ENCODE measurements at regions not wholly inside any gene's neighbourhood (a gene's known extent, or its start where the extent isn't known, plus 50 kb on each side); places are given as distances from the start of the nearest gene placed in this dataset.

DNA sequence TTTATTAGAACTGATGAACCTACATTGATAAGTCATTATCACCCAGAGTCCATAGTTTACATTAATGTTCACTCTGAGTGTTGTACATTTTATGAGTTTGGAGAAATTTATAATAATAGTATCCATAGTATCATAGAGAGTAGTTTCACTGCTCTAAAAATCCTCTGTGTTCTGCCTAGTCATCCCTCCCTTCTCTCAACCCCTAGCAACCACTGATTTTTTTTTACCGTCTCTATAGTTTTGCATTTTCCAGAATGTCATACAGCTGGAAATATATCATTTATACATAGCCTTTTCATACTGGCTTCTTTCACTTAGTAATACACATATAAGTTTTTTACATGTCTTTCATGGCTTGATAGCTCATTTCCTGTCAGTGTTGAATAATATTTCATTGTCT, 231.1 kb downstream of the RAD51AP2 start:
- H3K27me3 Mint-ChIP-seq (ENCODE audit: low read depth in 2 of 2) = no peaks in the 10 kb centered on the region
- no peaks in the 10 kb centered on the region for H3K36me3 Mint-ChIP-seq
- H3K9me3 Mint-ChIP-seq = peaks cover 2 to 8% of the 10 kb centered on the region in 2 donors
- Histone ChIP-seq H3K4me3 (ENCODE audit: low read length) (no peak overlapping the region), H3K27me3 (ENCODE audit: control insufficient read depth, insufficient read depth, low read length) (no peaks in the 10 kb centered on the region), H3K36me3 (ENCODE audit: control insufficient read depth, insufficient read depth, low read length) (no peaks in the 10 kb centered on the region), H3K4me1 (ENCODE audit: control insufficient read depth, insufficient read depth, low read length) (no peaks in the 10 kb centered on the region), H3K27ac (ENCODE audit: low read length) (no peak overlapping the region), H3K9me3 (ENCODE audit: control insufficient read depth, insufficient read depth, low read length) (no peaks in the 10 kb centered on the region)
- no peak overlapping the region for H3K27ac Mint-ChIP-seq
- intact Hi-C loops (cut with micrococcal nuclease) = no loop called here
- H3K4me1 Mint-ChIP-seq = no peaks in the 10 kb centered on the region
- H3K4me3 Mint-ChIP-seq = no peak overlapping the region
- TF ChIP-seq, protein P1, sequence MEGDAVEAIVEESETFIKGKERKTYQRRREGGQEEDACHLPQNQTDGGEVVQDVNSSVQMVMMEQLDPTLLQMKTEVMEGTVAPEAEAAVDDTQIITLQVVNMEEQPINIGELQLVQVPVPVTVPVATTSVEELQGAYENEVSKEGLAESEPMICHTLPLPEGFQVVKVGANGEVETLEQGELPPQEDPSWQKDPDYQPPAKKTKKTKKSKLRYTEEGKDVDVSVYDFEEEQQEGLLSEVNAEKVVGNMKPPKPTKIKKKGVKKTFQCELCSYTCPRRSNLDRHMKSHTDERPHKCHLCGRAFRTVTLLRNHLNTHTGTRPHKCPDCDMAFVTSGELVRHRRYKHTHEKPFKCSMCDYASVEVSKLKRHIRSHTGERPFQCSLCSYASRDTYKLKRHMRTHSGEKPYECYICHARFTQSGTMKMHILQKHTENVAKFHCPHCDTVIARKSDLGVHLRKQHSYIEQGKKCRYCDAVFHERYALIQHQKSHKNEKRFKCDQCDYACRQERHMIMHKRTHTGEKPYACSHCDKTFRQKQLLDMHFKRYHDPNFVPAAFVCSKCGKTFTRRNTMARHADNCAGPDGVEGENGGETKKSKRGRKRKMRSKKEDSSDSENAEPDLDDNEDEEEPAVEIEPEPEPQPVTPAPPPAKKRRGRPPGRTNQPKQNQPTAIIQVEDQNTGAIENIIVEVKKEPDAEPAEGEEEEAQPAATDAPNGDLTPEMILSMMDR (IDR thresholded peaks at IDR 0.05) = no peak
- DNase-seq (no peak), ATAC-seq (no peak)
- 50% methylated on average over 1 of the region's 1 CpG for WGBS (ENCODE audit: insufficient coverage)

DNA sequence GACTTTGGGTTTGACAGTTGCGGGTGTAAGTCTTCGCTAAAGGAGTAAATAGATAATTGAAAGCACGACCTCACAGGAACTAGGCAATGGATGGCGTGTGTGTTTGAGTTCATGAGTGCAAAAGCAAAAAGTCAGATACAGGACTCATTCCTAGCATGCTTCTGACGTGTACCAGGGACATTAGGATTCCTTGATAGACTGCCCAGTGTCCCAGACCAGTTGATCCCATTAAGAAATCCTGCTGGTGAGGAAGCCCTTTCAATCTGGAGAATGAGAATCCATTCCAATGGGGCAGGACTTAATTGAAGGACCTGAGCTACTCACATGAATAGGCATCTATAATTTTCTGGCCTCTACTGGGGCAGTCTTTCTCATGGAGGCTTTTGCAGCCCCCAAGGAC, 235.4 kb downstream of the RAD51AP2 start:
- H3K27me3 ChIP-seq (ENCODE audit: control insufficient read depth, insufficient read depth, low read length) = no peaks in the 10 kb centered on the region
- no peak overlapping the region for H3K4me3 Mint-ChIP-seq
- no peak overlapping the region for H3K27ac Mint-ChIP-seq
- H3K4me3 ChIP-seq (ENCODE audit: low read length) = no peak overlapping the region
- H3K27ac ChIP-seq (ENCODE audit: low read length) = no peak overlapping the region
- H3K36me3 Mint-ChIP-seq = no peaks in the 10 kb centered on the region
- H3K9me3 ChIP-seq (ENCODE audit: control insufficient read depth, insufficient read depth, low read length) = peaks cover 5% of the 10 kb centered on the region
- TF ChIP-seq, protein P1 (IDR thresholded peaks at IDR 0.05) = no peak
- intact Hi-C loops (cut with micrococcal nuclease) = no loop called here
- no peaks in the 10 kb centered on the region for H3K4me1 Mint-ChIP-seq
- WGBS (ENCODE audit: insufficient coverage) = 87% methylated on average over 5 of the region's 5 CpGs
- peaks cover 6 to 19% of the 10 kb centered on the region in 2 donors for H3K9me3 Mint-ChIP-seq
- no peaks in the 10 kb centered on the region for H3K4me1 ChIP-seq (ENCODE audit: control insufficient read depth, insufficient read depth, low read length)
- ATAC-seq (no peak), DNase-seq (no peak)
- no peaks in the 10 kb centered on the region for H3K27me3 Mint-ChIP-seq (ENCODE audit: low read depth in 2 of 2)
- no peaks in the 10 kb centered on the region for H3K36me3 ChIP-seq (ENCODE audit: control insufficient read depth, insufficient read depth, low read length)

DNA sequence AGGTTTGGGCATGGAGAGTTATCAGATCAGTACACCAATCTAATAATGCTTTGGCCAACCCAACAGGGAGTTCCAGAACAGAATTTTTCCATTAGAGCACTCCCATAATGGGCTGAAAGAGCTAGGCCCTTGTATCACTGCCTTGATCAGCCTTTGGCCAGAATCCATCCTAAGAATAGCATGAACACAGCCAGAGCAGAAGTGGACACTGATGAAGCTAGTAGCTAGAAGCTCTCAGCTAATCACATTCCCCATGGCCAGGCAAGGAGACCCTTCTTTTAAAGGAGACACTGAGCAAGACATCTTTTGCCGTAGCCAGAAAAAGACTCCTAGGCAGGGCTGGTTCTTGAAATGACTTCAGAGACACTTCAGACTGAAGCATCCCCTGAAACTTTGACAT, 236.0 kb downstream of the RAD51AP2 start:
- ATAC-seq (no peak), DNase-seq (no peak)
- Mint-ChIP-seq H3K9me3 (peaks cover 6 to 19% of the 10 kb centered on the region in 2 donors), H3K27ac (no peak overlapping the region), H3K4me1 (no peaks in the 10 kb centered on the region), H3K4me3 (no peak overlapping the region), H3K36me3 (no peaks in the 10 kb centered on the region), H3K27me3 (ENCODE audit: low read depth in 2 of 2) (no peaks in the 10 kb centered on the region)
- no peak overlapping the region for H3K4me3 ChIP-seq (ENCODE audit: low read length)
- no peak overlapping the region for H3K27ac ChIP-seq (ENCODE audit: low read length)
- H3K9me3 ChIP-seq (ENCODE audit: control insufficient read depth, insufficient read depth, low read length) = peaks cover 5% of the 10 kb centered on the region
- H3K27me3 ChIP-seq (ENCODE audit: control insufficient read depth, insufficient read depth, low read length) = no peaks in the 10 kb centered on the region
- no peaks in the 10 kb centered on the region for H3K4me1 ChIP-seq (ENCODE audit: control insufficient read depth, insufficient read depth, low read length)
- intact Hi-C loops (cut with micrococcal nuclease) = no loop called here
- H3K36me3 ChIP-seq (ENCODE audit: control insufficient read depth, insufficient read depth, low read length) = no peaks in the 10 kb centered on the region
- TF ChIP-seq, protein P1 (IDR thresholded peaks at IDR 0.05) = no peak
- 82% methylated on average over 1 of the region's 1 CpG for WGBS (ENCODE audit: insufficient coverage)

DNA sequence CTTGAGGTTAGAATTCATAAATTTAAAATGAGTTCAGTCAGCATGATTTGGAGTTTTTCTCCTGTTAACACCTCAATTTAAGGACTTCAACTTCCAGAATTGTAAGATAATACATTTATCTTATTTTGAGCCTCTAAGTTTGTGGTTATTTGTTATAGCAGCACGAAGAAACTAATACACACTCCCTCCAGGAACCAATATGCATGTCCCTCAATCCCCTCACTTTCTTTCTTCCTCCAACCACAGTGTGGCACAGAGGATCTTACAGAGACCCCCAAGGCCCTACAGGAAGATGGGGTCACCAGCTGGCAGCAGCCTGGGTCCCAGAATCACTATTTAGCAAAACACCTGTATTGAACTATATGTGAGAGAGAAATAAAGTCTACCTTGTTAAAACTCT, 242.0 kb downstream of the RAD51AP2 start:
- no peak overlapping the region for H3K4me3 ChIP-seq (ENCODE audit: low read length)
- Mint-ChIP-seq H3K9me3 (peaks cover 12 to 17% of the 10 kb centered on the region in 2 donors), H3K27me3 (ENCODE audit: low read depth in 2 of 2) (no peaks in the 10 kb centered on the region), H3K36me3 (no peaks in the 10 kb centered on the region), H3K4me3 (no peak overlapping the region), H3K27ac (no peak overlapping the region), H3K4me1 (no peaks in the 10 kb centered on the region)
- no peaks in the 10 kb centered on the region for H3K36me3 ChIP-seq (ENCODE audit: control insufficient read depth, insufficient read depth, low read length)
- H3K27ac ChIP-seq (ENCODE audit: low read length) = no peak overlapping the region
- intact Hi-C loops (cut with micrococcal nuclease) = no loop called here
- peaks cover 5% of the 10 kb centered on the region for H3K9me3 ChIP-seq (ENCODE audit: control insufficient read depth, insufficient read depth, low read length)
- ATAC-seq (no peak), DNase-seq (no peak)
- TF ChIP-seq, protein P1 (IDR thresholded peaks at IDR 0.05) = no peak
- H3K27me3 ChIP-seq (ENCODE audit: control insufficient read depth, insufficient read depth, low read length) = no peaks in the 10 kb centered on the region
- no CpG with 5 or more reads among the region's 1 CpG for WGBS (ENCODE audit: insufficient coverage)
- H3K4me1 ChIP-seq (ENCODE audit: control insufficient read depth, insufficient read depth, low read length) = no peaks in the 10 kb centered on the region
